OCI-LY3 (cell line): ENCODE measurements at regions not wholly inside any gene's neighbourhood (a gene's known extent, or its start where the extent isn't known, plus 50 kb on each side); places are given as distances from the start of the nearest gene placed in this dataset.

Source experiments
- EZH2phosphoT487 ChIP-seq: fragments of 200-600 bp; shearing (Covaris generic); IDR thresholded peaks from 2 replicates; pipeline ENCODE4 v1.6.1; 2018; ENCODE audit warnings: antibody characterized with exemption, mixed run types, low read depth
- TF ChIP-seq, protein P1 (sequence below): fragments of 200-600, 300-600 bp; sonication (generic); IDR thresholded peaks from 2 replicates; pipeline ENCODE4 v1.5.1; 2014; ENCODE audit warnings: antibody characterized with exemption, low read length, low read depth

DNA sequence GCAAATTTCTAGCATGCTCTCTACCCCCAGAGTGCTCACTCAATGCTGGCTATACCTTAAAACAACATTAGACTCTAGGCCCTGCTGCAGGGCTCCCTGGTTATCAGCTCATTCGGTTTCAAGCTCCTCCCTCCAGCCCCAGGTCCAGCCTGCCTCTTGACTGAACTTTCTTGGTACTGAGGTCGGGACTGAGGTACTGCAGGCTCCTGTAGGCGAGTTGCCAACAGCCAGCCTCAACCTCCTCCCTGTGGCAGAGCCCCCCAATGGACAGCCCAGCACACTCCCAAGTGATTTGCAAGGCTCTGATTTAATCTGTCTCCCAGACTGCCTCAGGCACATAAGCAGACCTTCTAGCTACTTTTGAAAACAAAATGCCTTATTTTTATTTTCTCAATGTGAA is 73.6 kb upstream of the EIF3M start:
- TF ChIP-seq, protein P1, sequence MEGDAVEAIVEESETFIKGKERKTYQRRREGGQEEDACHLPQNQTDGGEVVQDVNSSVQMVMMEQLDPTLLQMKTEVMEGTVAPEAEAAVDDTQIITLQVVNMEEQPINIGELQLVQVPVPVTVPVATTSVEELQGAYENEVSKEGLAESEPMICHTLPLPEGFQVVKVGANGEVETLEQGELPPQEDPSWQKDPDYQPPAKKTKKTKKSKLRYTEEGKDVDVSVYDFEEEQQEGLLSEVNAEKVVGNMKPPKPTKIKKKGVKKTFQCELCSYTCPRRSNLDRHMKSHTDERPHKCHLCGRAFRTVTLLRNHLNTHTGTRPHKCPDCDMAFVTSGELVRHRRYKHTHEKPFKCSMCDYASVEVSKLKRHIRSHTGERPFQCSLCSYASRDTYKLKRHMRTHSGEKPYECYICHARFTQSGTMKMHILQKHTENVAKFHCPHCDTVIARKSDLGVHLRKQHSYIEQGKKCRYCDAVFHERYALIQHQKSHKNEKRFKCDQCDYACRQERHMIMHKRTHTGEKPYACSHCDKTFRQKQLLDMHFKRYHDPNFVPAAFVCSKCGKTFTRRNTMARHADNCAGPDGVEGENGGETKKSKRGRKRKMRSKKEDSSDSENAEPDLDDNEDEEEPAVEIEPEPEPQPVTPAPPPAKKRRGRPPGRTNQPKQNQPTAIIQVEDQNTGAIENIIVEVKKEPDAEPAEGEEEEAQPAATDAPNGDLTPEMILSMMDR = no peak
- TF ChIP-seq EZH2phosphoT487 = no peak
